ENCODE measurements at regions not wholly inside any gene's neighbourhood (a gene's known extent, or its start where the extent isn't known, plus 50 kb on each side); places are given as distances from the start of the nearest gene placed in this dataset.

GRCh38 chr5:4330327-4330726 lies 734.7 kb downstream of the IRX1 start:
- no peak overlapping the region for H3K27ac ChIP-seq
- no peak overlapping the region for H3K4me3 ChIP-seq
- H3K36me3 ChIP-seq = no peaks in the 10 kb centered on the region
- no peaks in the 10 kb centered on the region for H3K4me1 ChIP-seq (replicated peaks)
- DNase-seq (ENCODE audit: low read depth in 1 of 2, low spot score in 2 of 2) = no peak
- no peaks in the 10 kb centered on the region for H3K27me3 ChIP-seq (replicated peaks)
- peaks cover 5% of the 10 kb centered on the region for H3K9me3 ChIP-seq (replicated peaks)

- Histone ChIP-seq H3K27ac (no peak overlapping the region), H3K4me3 (no peak overlapping the region), H3K4me1 (replicated peaks) (no peaks in the 10 kb centered on the region), H3K27me3 (replicated peaks) (no peaks in the 10 kb centered on the region), H3K36me3 (no peaks in the 10 kb centered on the region), H3K9me3 (replicated peaks) (peaks cover 16% of the 10 kb centered on the region)
- DNase-seq (ENCODE audit: low read depth in 1 of 2, low spot score in 2 of 2) = peak in 1 of 2 experiments; percentile 23
These were observed 739.4 kb downstream of the IRX1 start for GRCh38 chr5:4335078-4335477.

DNA sequence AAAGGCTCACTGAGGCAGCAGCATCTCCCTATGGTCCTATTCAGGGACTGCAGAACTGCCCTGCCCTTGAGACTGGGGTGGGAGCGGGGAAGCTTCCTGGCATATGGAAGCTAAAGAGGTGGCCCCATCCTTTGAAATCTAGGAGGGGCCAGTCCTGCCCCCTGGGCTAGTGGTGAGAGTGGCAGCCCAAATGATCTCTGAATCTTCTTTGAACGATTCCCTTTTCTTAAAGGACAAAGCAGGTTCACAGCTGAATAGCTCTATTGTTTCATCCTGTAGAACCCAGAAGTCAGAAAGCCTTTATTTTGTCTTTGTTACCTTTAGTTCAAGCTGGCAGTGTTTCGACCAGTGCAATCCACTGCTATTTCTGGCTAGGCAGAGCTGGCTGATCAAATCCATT lies 741.9 kb downstream of the IRX1 start:
- Histone ChIP-seq H3K4me1 (replicated peaks) (no peaks in the 10 kb centered on the region), H3K4me3 (no peak overlapping the region), H3K27me3 (replicated peaks) (no peaks in the 10 kb centered on the region), H3K27ac (no peak overlapping the region), H3K36me3 (no peaks in the 10 kb centered on the region), H3K9me3 (replicated peaks) (peaks cover 16% of the 10 kb centered on the region)
- DNase-seq (ENCODE audit: low read depth in 1 of 2, low spot score in 2 of 2) = no peak

- Histone ChIP-seq H3K4me1 (replicated peaks) (no peaks in the 10 kb centered on the region), H3K9me3 (replicated peaks) (peaks cover 15% of the 10 kb centered on the region; the same call in 1 of the 2 replicates), H3K36me3 (no peaks in the 10 kb centered on the region), H3K27ac (no peak overlapping the region), H3K4me3 (no peak overlapping the region), H3K27me3 (replicated peaks) (no peaks in the 10 kb centered on the region)
- DNase-seq (ENCODE audit: low read depth in 1 of 2, low spot score in 2 of 2) = no peak
These were observed 744.3 kb downstream of the IRX1 start for GRCh38 chr5:4339949-4340348.

GRCh38 chr5:4345850-4346249 lies 750.2 kb downstream of the IRX1 start:
- no peaks in the 10 kb centered on the region for H3K27me3 ChIP-seq (replicated peaks)
- H3K27ac ChIP-seq = no peak overlapping the region
- H3K4me1 ChIP-seq (replicated peaks) = no peaks in the 10 kb centered on the region
- H3K4me3 ChIP-seq = no peak overlapping the region
- no peak for DNase-seq (ENCODE audit: low read depth in 1 of 2, low spot score in 2 of 2)
- H3K9me3 ChIP-seq (replicated peaks) = peaks cover 8% of the 10 kb centered on the region; the same call in 1 of the 2 replicates
- H3K36me3 ChIP-seq = no peaks in the 10 kb centered on the region

- H3K4me1 ChIP-seq (replicated peaks) = no peaks in the 10 kb centered on the region
- no peak for DNase-seq (ENCODE audit: low read depth in 1 of 2, low spot score in 2 of 2)
- no peak overlapping the region for H3K4me3 ChIP-seq
- no peaks in the 10 kb centered on the region for H3K27me3 ChIP-seq (replicated peaks)
- peaks cover 8% of the 10 kb centered on the region; the same call in 1 of the 2 replicates for H3K9me3 ChIP-seq (replicated peaks)
- no peak overlapping the region for H3K27ac ChIP-seq
- H3K36me3 ChIP-seq = no peaks in the 10 kb centered on the region
These were observed 752.8 kb downstream of the IRX1 start for GRCh38 chr5:4348423-4348822.

DNA sequence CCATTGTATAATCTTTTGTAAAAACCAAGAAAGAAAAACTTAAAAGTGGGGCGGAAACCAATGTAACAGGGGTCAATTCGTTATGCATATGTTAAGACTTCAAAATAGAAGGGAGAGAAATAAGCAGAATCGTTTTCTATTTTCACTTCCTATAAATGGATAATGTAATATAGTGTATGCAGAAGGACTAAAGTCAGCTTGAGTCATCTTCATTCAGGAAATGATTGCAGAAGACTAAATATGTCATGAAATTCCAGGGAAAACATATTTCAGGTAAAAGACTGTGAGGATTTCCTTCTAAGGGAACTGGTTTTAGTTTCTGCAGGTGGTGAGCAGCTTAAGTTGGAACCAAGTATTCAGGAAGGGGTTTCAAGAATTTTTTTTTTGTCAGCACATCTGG lies 753.3 kb downstream of the IRX1 start:
- H3K4me3 ChIP-seq = no peak overlapping the region
- no peak for DNase-seq (ENCODE audit: low read depth in 1 of 2, low spot score in 2 of 2)
- no peak overlapping the region for H3K27ac ChIP-seq
- H3K27me3 ChIP-seq (replicated peaks) = no peaks in the 10 kb centered on the region
- H3K36me3 ChIP-seq = no peaks in the 10 kb centered on the region
- peaks cover 8% of the 10 kb centered on the region; the same call in 1 of the 2 replicates for H3K9me3 ChIP-seq (replicated peaks)
- no peaks in the 10 kb centered on the region for H3K4me1 ChIP-seq (replicated peaks)

GRCh38 chr5:4356201-4356600 lies 760.6 kb downstream of the IRX1 start:
- no peak for DNase-seq (ENCODE audit: low read depth in 1 of 2, low spot score in 2 of 2)
- H3K27ac ChIP-seq = no peak overlapping the region
- H3K9me3 ChIP-seq (replicated peaks) = no peaks in the 10 kb centered on the region; the same call in none of the 2 replicates
- H3K4me1 ChIP-seq (replicated peaks) = no peaks in the 10 kb centered on the region
- H3K4me3 ChIP-seq = no peak overlapping the region
- H3K27me3 ChIP-seq (replicated peaks) = no peaks in the 10 kb centered on the region
- no peaks in the 10 kb centered on the region for H3K36me3 ChIP-seq

GRCh38 chr5:4359847-4360246 lies 764.2 kb downstream of the IRX1 start:
- no peaks in the 10 kb centered on the region; the same call in none of the 2 replicates for H3K9me3 ChIP-seq (replicated peaks)
- H3K4me3 ChIP-seq = no peak overlapping the region
- no peaks in the 10 kb centered on the region for H3K27me3 ChIP-seq (replicated peaks)
- H3K4me1 ChIP-seq (replicated peaks) = no peaks in the 10 kb centered on the region
- DNase-seq (ENCODE audit: low read depth in 1 of 2, low spot score in 2 of 2) = no peak
- no peak overlapping the region for H3K27ac ChIP-seq
- no peaks in the 10 kb centered on the region for H3K36me3 ChIP-seq

DNA sequence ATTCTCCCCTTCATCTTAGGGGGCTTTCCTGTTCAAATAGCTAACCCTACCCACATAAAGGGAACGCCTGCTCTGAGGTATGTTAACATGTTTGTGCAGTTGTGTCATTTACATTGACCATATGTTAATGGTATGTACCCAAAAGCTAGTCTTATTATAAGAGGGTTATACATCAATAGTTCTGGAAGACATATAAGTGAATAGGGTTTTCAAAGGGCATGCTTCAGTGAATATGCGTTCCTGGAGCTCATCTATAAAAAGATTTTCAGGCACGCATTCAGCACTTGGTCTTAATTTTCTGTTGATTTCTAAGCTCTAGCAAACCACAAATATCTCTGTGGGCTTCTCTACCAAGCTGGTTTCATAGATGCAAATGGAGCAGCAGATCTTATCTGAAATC lies 766.1 kb downstream of the IRX1 start:
- H3K36me3 ChIP-seq = no peaks in the 10 kb centered on the region

GRCh38 chr5:4362411-4362810 lies 766.8 kb downstream of the IRX1 start:
- Histone ChIP-seq H3K36me3 (no peaks in the 10 kb centered on the region), H3K4me3 (no peak overlapping the region), H3K27ac (no peak overlapping the region), H3K9me3 (replicated peaks) (no peaks in the 10 kb centered on the region; the same call in 1 of the 2 replicates), H3K4me1 (replicated peaks) (no peaks in the 10 kb centered on the region), H3K27me3 (replicated peaks) (no peaks in the 10 kb centered on the region)
- no peak for DNase-seq (ENCODE audit: low read depth in 1 of 2, low spot score in 2 of 2)

More for the DNA sequence above, 766.1 kb downstream of the IRX1 start:
- DNase-seq (ENCODE audit: low read depth in 1 of 2, low spot score in 2 of 2) = no peak
- H3K4me3 ChIP-seq = no peak overlapping the region
- H3K9me3 ChIP-seq (replicated peaks) = no peaks in the 10 kb centered on the region; the same call in 1 of the 2 replicates
- no peak overlapping the region for H3K27ac ChIP-seq
- H3K27me3 ChIP-seq (replicated peaks) = no peaks in the 10 kb centered on the region
- H3K4me1 ChIP-seq (replicated peaks) = no peaks in the 10 kb centered on the region

GRCh38 chr5:4363045-4363444 lies 767.4 kb downstream of the IRX1 start:
- Histone ChIP-seq H3K4me1 (replicated peaks) (no peaks in the 10 kb centered on the region), H3K36me3 (no peaks in the 10 kb centered on the region), H3K27me3 (replicated peaks) (no peaks in the 10 kb centered on the region), H3K4me3 (no peak overlapping the region), H3K27ac (no peak overlapping the region), H3K9me3 (replicated peaks) (no peaks in the 10 kb centered on the region; the same call in 1 of the 2 replicates)
- DNase-seq (ENCODE audit: low read depth in 1 of 2, low spot score in 2 of 2) = no peak

GRCh38 chr5:4366628-4367027 lies 771.0 kb downstream of the IRX1 start:
- Histone ChIP-seq H3K9me3 (replicated peaks) (no peaks in the 10 kb centered on the region), H3K4me3 (no peak overlapping the region), H3K27ac (no peak overlapping the region), H3K4me1 (replicated peaks) (no peaks in the 10 kb centered on the region), H3K36me3 (no peaks in the 10 kb centered on the region), H3K27me3 (replicated peaks) (no peaks in the 10 kb centered on the region)
- DNase-seq (ENCODE audit: low read depth in 1 of 2, low spot score in 2 of 2) = no peak

- Histone ChIP-seq H3K27me3 (replicated peaks) (no peaks in the 10 kb centered on the region), H3K9me3 (replicated peaks) (no peaks in the 10 kb centered on the region), H3K27ac (no peak overlapping the region), H3K36me3 (no peaks in the 10 kb centered on the region), H3K4me1 (replicated peaks) (no peaks in the 10 kb centered on the region), H3K4me3 (no peak overlapping the region)
- no peak for DNase-seq (ENCODE audit: low read depth in 1 of 2, low spot score in 2 of 2)
These were observed 769.9 kb upstream of the ADAMTS16 start for GRCh38 chr5:4370218-4370617.

DNA sequence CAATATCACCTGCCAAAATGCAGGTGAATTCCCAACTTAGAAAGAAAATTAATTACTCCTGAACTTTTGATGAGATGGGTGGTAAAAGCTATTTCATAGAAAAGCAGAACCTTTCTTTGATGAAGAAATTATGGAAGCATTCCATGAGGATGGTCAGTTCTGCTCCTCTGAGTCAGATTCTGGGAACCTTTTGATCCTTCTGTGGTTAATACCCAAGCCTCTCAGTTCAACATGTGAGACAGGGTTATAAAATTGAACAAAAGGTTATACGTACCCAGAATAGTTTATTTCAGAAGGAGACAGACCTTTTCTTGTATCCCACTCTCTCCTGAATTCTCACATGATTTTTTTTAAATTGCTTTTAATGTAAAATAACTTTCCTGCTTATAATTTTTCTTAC lies 767.6 kb upstream of the ADAMTS16 start:
- Histone ChIP-seq H3K27ac (no peak overlapping the region), H3K9me3 (replicated peaks) (no peaks in the 10 kb centered on the region), H3K4me1 (replicated peaks) (no peaks in the 10 kb centered on the region), H3K4me3 (no peak overlapping the region), H3K27me3 (replicated peaks) (no peaks in the 10 kb centered on the region), H3K36me3 (no peaks in the 10 kb centered on the region)
- no peak for DNase-seq (ENCODE audit: low read depth in 1 of 2, low spot score in 2 of 2)
